ENCODE measurements at regions not wholly inside any gene's neighbourhood (a gene's known extent, or its start where the extent isn't known, plus 50 kb on each side); places are given as distances from the start of the nearest gene placed in this dataset.
"Not testable (repeated sequence)": the region's sequence is repeated elsewhere in the genome, so short reads cannot be mapped to it uniquely, and the experiment has no call there.

- DNase-seq: no peak
These were observed 553.8 kb upstream of the FANCL start for GRCh38 chr2:58794916-58795315.

GRCh38 chr2:58794103-58794502 lies 553.0 kb upstream of the FANCL start:
- no peak for DNase-seq

- no peak for DNase-seq
These were observed 547.3 kb upstream of the FANCL start for GRCh38 chr2:58788402-58788801.

- no peak for DNase-seq
These were observed 529.7 kb upstream of the FANCL start for GRCh38 chr2:58770846-58771245.

GRCh38 chr2:58769864-58770234 lies 528.7 kb upstream of the FANCL start:
- no peak for DNase-seq

- no peak for DNase-seq
These were observed 528.2 kb upstream of the FANCL start for GRCh38 chr2:58769111-58769863.

GRCh38 chr2:58768715-58769080 lies 527.6 kb upstream of the FANCL start:
- DNase-seq: no peak

- no peak for DNase-seq
These were observed 526.9 kb upstream of the FANCL start for GRCh38 chr2:58767828-58768714.

- DNase-seq: no peak
These were observed 523.4 kb upstream of the FANCL start for GRCh38 chr2:58764338-58765104.

GRCh38 chr2:58762176-58762781 lies 521.2 kb upstream of the FANCL start:
- DNase-seq: peak; percentile 73

- no peak for DNase-seq
These were observed 516.8 kb upstream of the FANCL start for GRCh38 chr2:58757971-58758370.

- no peak for DNase-seq
These were observed 515.2 kb upstream of the FANCL start for GRCh38 chr2:58756336-58756735.

- DNase-seq: not testable (repeated sequence)
These were observed 511.4 kb upstream of the FANCL start for GRCh38 chr2:58752507-58752906.

- DNase-seq: not testable (repeated sequence)
These were observed 510.6 kb upstream of the FANCL start for GRCh38 chr2:58751676-58752075.

- no peak for DNase-seq
These were observed 507.9 kb upstream of the FANCL start for GRCh38 chr2:58749041-58749440.

GRCh38 chr2:58745334-58745733 lies 504.2 kb upstream of the FANCL start:
- not testable (repeated sequence) for DNase-seq

GRCh38 chr2:58740426-58740825 lies 499.3 kb upstream of the FANCL start:
- DNase-seq: no peak

GRCh38 chr2:58739033-58739432 lies 497.9 kb upstream of the FANCL start:
- DNase-seq: no peak

- no peak for DNase-seq
These were observed 493.2 kb upstream of the FANCL start for GRCh38 chr2:58734365-58734764.

- no peak for DNase-seq
These were observed 491.9 kb upstream of the FANCL start for GRCh38 chr2:58732999-58733398.

GRCh38 chr2:58731488-58731869 lies 490.4 kb upstream of the FANCL start:
- DNase-seq: no peak

- DNase-seq: no peak
These were observed 489.8 kb upstream of the FANCL start for GRCh38 chr2:58730764-58731487.
